ENCODE measurements at regions not wholly inside any gene's neighbourhood (a gene's known extent, or its start where the extent isn't known, plus 50 kb on each side); places are given as distances from the start of the nearest gene placed in this dataset.
"Not testable (repeated sequence)": the region's sequence is repeated elsewhere in the genome, so short reads cannot be mapped to it uniquely, and the experiment has no call there.

GRCh38 chr1:244301595-244302130 lies 150.0 kb downstream of the ADSS2 start:
- DNase-seq: no peak

DNA sequence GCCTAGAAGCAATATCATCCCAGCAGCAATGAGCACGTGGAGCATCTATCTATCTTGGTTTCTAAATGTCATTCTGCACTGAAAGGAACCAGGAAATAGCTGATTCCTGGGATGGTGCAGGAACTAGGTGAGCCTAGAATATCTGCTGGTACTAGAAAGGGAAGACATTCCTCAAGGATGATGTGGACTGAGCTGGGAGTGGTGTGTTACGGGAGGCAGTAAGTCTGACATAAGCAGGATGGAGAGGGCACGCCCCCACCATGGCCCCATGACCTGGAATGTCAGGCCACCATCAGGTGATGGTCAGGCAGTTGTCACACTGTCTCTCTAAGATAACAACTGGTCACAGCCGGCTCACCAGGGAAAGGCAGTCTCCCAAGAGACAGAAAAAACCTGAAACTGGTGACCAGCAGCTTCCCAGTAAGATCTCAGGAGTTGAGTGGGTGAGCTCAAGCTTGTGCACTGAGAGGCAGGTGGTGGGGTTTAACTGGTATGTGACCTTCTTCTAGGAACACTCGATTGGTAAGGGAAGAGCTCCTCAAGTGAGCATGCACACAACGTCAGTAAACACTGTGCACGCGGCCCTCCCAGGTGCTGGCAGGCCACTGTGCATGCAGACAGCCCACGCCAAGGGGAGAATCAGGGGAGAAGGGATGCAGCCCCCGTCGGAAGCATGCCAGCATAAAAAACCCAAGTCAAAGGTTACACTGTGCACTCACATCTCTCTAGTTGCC lies 148.7 kb downstream of the ADSS2 start:
- DNase-seq: no peak

DNA sequence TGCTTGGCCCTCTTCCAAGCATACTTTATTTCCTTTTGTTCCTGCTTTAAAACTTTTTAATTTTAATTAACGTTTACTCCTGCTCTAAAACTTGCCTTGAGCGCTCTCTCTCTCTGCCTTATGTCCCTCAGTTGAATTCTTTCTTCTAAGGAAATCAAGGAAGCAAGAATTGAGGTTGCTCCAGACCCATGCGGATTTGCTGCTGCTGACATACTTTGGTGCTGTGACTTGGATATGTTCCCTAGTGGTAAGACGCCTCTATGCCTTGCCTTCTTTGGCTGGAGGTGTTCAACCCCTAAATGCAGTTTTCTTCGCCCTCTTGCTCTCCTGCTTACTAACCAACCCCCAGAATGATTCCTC lies 148.1 kb downstream of the ADSS2 start:
- no peak for DNase-seq

GRCh38 chr1:244304156-244304555 lies 147.6 kb downstream of the ADSS2 start:
- DNase-seq: no peak

DNA sequence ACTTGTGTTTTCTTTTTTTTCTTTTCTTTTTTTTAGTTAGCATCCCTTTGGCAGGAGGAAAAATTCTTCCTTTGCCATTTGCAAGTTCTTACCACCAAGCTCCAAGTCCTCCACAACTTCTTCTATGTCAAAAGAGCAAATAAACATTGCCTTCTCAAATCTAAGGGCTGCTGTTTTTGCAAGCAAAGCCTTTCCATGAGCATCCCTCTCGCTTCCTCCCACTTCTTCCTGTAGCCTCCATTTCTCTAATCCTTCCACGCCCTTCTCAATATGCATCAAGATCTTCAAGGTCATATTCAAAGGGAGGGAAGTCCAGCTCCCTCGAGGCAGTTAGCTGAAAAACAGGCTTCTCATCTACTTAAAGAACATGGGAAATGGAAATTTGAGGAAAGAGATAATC lies 147.1 kb downstream of the ADSS2 start:
- no peak for DNase-seq

DNA sequence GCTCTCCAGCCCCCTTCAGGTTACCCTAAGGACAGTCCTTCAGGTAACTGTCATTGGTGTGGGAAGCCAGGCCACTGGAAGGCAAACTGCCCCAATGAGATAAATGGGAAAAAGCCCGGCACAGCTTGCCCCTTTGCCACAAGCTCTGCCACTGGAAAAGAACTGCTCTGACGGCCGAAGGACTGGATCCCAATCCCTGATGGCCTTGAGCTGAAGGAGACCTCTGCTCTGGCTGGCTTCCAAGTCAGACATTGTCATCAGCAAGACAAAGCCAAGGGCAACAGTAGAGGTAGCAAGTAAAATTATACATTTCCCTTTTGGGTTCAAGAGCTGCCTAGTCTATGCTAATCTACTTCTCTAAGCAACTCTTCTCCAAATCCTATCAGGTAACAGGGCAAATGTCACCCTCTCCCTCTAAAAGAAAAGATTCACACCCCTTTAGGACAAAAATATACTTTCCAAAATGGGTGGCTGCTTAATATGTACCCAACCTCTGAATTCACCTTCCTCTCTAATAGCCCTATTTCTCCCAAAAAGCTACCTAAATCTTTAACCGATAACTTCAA lies 145.8 kb downstream of the ADSS2 start:
- DNase-seq: no peak

GRCh38 chr1:244306544-244306943 lies 145.2 kb downstream of the ADSS2 start:
- DNase-seq: no peak

- not testable (repeated sequence) for DNase-seq
Observed at GRCh38 chr1:244309191-244309590, 142.5 kb downstream of the ADSS2 start.

DNA sequence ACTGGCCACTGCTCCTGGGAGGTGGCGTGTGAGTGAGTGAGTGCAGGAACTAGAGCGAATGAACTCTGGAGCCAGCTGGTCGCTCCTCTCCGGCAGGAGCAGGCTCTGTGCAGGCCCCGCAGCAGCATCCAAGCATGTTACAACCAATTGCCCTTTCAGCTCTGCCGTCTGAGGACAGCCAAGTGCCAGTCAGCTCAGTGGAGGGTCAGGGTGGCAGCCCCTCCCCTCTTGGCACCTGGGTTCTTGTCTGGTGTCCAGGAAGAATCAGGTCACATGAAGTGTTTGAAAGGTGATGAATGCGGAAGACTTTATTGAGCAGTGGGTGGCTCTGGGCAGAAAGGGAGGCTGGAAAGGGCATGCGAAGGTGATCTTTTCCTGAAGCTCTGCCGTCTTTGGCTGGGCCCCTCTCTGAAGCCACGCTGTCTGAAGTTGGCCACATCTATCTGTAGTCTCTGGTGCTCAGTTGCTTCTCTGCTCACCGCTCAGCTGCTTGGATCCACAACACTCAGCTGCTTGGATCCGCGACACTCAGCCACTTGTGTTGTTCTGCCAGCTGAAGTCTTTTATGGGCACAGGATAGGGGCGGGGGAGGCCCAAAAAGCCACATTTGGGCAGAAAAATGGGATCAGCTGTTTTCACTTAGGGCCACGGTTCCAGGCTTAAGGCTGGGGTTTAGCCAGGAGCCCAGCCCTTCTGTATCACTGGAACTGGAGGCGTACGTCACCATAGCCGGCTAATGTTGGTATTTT lies 139.8 kb downstream of the ADSS2 start:
- DNase-seq: no peak

- no peak for DNase-seq
Observed at GRCh38 chr1:244313346-244313745, 138.4 kb downstream of the ADSS2 start.

GRCh38 chr1:244314921-244315559 lies 136.7 kb downstream of the ADSS2 start:
- no peak for DNase-seq

DNA sequence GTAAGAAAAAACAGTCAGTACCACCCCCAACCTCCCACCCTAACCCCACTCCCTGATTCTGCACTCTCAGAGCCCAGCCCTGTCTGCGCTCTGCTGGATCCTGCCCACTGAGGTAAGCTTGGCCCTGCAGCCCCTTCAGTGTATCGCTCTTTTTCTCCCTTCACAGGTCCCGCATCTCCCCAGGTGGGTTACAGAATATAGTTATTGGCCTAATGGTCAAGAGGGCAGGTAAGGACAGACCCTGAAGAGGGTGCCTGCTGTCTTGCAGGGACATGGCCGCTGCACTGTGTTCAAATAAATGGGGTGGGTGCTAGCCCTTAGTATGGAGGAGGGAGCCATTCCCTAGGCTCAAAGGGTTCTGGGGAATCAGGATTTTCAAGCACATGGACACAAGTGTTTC lies 135.7 kb downstream of the ADSS2 start:
- DNase-seq: no peak

- no peak for DNase-seq
Observed at GRCh38 chr1:244316407-244316806, 135.3 kb downstream of the ADSS2 start.

GRCh38 chr1:244316986-244317655 lies 134.6 kb downstream of the ADSS2 start:
- DNase-seq: no peak

DNA sequence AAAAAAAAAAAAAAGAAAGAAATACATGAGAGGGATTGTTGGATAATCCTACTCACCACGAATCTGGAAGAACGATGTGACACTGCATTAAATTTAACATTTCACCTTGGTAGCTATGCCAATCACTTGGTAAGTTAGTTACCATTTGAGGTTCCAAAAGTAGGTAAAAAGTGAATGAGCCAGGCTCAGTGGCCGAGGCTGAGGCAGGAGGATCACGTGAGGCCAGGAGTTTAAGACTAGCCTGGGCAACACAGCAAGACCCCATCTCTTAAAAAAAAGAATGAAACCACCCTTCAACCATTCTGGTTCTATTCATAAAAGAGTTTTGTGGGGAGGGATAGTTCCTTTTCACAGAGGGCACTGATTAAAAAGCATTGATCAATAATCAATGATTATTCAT lies 133.6 kb downstream of the ADSS2 start:
- no peak for DNase-seq

GRCh38 chr1:244318512-244318911 lies 133.2 kb downstream of the ADSS2 start:
- DNase-seq: no peak

GRCh38 chr1:244319283-244320132 lies 132.2 kb downstream of the ADSS2 start:
- peak; percentile 93 for DNase-seq

GRCh38 chr1:244322181-244322580 lies 129.5 kb downstream of the ADSS2 start:
- DNase-seq: no peak

GRCh38 chr1:244322791-244323521 lies 128.8 kb downstream of the ADSS2 start:
- no peak for DNase-seq

- no peak for DNase-seq
Observed at GRCh38 chr1:244324176-244324883, 127.4 kb downstream of the ADSS2 start.
